ENCODE measurements at regions not wholly inside any gene's neighbourhood (a gene's known extent, or its start where the extent isn't known, plus 50 kb on each side); places are given as distances from the start of the nearest gene placed in this dataset.
A peak's percentile ranks its signal among the peaks of the same experiment; 100 is the strongest.

DNA sequence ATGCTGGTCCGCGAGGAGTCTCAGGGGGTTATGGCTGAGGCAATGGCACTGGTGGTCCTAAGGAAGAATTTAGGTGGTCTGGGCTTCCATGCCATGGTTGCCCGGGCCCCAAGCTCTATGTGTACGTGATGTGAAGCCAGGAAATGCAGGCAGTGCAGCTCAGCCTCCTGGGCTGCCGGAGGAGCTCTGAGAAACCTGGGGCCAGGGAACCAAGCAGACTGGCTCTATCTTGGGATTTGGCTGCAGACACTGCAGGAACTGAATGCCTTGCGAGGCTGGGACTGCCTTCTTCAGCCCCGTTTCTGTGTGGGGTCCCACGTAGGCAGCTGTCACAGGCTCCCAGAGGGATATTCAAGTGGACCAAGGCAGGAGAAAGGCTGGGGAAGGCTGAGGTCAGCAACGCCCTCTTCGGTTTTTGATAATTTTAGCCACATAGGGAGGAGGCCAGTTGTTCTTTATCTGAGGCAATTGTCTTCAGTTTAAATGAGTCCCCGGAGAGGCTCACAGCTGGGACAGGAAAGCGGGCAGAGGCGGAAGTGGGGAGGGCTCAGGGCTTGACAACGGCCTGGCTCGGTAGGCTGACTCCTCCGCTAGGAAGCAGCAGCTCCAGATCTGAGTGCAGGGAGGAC lies 77.7 kb downstream of the RHOB start:
- no peak for DNase-seq

GRCh38 chr2:20525041-20526035 lies 78.5 kb downstream of the RHOB start:
- no peak for DNase-seq

GRCh38 chr2:20526160-20526559 lies 79.3 kb downstream of the RHOB start:
- DNase-seq, result no peak

DNA sequence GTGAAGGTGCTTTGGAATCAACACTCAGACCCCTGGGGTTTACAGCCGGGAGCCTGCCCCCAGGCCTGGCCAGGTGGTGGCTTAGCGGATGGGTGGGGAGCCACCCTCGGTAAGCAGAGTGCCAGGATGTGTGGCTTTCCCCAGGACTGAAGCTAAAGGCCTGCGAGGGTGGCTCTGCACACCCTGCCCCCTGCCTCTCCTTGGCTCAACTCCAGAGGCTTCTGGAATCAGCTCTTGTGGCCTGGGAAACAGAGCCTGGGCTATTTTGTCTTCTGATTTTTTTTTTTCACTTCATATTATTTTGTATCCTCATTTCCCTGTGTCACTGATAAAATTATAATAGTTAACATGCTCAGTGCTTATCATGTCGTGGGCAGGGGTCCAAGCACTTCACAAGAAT lies 79.8 kb downstream of the RHOB start:
- DNase-seq, result peak in 1 of 2 experiments; percentile 29

GRCh38 chr2:20528713-20529112 lies 81.8 kb downstream of the RHOB start:
- no peak for DNase-seq

GRCh38 chr2:20530520-20530919 lies 83.6 kb downstream of the RHOB start:
- DNase-seq, result no peak

GRCh38 chr2:20531633-20532262 lies 84.9 kb downstream of the RHOB start:
- no peak for DNase-seq

DNA sequence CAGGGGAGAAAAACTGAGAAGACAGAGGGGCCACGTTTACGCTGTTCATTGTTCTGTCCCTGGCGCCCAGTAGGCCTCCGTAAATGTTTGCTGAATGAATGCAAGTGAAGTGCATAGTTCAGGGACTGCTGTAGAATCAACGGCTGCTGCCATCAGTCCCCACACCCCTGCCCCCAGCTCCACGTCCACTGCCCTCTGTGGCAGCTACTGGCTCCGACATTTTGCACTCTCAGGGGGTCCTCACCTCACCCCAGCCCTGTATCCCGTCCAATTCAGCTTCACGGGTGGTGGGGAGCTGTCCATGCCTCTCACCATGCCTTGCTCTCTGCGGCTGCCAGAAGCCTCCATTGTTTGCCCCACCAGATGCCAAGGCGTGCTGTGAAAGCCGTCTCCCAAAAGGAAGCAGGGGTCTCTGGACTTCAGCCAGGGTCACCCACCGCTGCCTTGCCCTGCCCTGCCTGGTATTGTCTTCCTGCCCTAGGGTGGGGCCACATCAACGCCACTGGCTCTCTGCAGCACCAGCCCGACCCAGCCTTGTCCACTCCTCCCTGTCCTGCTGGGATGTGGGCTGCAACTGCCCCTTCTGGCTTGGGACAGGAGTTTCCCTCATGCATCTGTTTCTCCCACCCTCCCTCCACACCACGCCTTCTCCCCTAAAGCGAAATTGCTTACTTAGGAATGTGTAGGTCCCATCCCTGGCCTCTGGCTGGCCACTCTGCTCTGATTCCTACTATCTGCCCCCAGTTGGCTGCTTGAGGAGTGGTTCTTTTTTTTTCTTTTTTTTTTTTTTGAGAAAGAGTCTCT lies 86.0 kb downstream of the RHOB start:
- DNase-seq, result no peak

DNA sequence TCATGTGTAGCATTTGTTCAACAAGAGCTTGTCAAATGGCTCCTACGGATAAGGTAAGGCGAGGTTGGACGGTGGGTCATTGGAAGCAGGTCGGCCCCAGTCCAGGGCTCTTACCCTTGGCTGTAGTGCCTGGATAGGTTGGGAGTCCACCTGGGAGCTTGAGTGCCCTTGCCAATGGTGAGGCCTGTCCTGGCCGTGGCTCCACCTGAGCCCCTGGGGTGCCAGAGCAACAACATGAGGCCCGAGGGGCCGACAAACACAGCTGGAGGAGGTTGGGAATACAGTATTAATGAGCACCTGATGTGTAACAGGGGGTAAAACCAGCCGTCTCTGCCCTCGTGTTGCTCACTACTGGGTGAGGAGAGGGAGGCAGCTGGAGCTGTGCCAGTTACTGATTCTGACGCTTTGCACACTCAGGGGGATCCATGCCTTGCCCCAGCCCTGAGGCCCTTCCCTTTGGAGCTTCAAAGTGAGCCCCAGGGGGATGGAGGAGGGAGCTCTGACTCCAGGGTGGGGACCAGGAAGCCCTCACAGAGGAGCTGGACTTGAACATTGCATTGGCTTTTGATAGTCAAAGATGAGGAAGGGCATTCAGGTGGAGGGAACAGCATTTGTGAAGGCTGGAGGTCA lies 87.2 kb downstream of the RHOB start:
- DNase-seq, result no peak

DNA sequence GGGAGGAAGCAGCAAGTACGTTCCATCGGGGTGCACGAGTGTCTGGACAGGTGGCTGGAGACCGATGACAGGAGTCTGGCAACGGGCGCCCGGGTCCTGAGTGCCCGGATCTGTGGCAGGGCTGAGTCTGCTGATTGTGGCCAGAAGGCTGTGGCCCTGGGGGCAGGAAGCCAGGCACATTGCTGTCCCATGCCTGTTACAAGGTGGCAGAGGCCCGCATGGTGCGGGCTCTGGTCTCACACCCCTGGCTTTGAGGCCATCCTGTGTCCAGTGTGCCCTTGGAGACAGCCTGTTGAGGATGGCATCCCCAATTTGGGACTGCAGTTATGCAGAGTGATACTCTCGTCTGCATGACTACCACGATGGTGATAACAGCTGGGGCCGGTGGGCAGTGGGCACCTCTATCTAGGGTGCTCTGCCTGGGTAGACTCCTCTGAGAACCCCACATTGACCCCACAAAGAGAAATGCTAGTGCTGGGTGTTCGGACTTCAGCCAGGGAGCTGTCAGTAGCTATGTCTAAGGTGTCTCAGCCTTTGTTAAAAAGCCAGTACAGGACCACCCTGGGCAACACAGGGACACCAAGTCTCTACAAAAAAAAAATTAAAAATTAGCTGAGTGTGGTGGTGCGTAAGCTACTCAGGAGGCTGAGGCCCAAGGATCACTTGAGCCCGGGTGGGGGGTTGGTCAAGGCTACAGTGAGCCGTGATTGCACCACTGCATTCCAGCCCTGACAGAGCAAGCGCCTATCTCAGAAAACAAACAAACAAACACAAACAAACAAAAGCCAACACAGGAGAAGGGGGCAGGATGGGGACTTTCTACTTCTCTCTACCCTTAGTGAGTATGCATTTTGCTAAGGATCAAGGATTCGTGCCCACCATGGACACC lies 88.3 kb downstream of the RHOB start:
- no peak for DNase-seq

- DNase-seq, result no peak
These were observed 89.9 kb downstream of the RHOB start for GRCh38 chr2:20536619-20537422.

DNA sequence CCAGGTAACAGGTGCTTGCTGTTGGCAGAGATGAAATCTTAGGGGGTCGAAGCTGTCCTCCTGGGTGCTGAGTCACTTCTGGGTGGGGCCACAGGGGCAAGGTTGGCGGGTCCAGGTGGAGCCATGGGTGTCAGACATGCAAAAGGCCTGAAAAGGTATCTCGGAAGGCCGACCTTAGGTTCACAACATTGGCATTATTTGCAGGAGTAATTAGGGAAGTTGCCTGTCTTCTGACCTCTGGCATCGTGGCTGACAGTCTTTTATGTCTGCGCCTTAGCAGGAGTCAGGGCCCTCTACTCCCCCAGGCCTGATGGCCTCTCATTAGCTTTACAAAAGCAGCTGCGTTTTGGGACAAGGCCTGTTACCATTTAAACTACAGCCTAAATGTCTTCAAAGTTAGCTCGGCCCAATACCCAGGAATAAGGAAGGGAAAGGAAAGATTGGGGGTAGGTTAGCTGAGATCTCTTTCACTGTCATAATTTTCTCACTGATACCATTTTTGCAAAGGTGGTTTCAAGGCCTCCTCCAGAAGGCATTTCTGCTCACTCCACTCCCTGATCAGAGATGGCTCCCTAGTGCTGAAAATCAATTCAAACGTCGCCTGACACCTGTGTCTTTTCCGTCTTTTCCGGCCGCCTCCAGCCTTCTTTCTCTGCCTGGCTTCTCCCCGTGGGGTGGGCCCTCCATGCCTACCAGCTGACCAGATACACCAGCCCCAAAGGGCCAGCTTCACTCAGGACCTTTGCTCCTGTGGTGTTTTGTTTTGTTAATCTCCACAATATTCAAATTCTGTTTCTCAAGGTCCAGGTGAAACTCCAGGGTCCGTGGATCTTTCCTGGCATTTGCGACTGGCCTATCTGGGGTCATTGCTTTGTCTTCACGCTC lies 90.8 kb downstream of the RHOB start:
- DNase-seq, result no peak

DNA sequence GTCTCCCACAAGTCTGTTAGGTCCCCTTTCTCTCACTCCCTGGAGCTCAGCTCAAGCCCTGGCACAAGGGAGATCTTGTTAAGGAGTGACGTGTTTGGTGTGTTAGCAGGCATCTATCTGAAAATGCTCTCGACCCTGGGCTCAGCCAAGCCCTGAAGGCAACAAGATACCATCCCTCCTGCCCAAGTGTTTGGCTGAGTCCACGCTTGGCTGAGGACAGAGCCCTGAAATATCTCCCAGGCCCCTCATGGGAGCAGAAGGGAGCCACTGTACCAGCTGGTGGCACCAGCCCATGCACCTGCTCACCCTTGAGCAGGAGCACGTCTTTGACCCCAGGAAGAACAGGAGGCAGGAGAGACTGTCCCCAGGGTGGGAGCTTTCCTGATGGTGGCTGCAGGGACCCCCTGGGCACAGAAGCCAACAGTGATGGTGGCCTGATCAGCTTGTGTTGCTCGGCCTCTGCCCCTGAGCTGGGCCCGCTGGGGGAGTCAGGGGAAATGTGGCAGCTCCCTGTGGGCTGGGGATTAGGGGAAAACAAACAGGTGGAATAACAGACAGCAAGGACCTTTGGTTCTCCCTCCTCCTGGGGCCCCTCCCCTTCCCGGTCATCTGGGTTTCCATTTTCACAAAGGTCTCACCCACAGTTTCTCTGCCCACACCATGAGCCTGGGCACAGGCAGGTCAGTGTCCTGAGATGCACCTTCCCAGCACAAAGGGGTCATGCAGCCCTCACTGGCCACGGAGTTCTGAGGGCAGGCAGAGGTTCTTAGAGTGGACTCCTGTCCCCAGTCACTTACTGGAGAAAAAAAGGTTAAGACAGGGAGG lies 91.6 kb downstream of the RHOB start:
- DNase-seq, result peak; percentile 29 to 55

DNA sequence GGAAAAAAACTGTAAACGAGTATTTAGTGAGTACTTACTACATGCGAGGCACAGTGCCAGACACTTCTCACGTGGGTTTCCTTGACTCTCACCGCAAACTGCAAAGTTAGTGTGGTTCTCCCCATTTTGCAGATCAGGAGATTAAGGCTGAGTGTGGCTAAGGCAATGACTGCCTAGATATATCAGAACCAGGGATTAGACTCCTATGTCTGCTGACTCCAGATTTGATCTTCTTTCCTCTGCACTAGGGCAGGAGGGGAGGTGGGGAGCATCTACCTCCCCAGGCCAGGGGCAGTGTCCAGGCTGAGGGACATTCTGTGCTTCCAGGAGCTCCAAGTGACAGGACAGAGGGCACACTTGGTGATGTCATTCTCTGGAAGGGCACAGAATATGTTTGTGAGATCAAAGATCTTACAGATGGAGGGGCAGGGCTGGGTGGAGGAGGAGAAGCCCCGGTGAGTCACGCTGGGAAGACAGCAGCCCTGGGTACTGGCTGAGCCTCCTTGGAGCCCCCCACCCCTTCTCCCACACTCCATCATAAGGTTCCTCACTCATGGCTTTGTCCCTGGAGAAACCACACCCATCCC lies 92.4 kb downstream of the RHOB start:
- no peak for DNase-seq

DNA sequence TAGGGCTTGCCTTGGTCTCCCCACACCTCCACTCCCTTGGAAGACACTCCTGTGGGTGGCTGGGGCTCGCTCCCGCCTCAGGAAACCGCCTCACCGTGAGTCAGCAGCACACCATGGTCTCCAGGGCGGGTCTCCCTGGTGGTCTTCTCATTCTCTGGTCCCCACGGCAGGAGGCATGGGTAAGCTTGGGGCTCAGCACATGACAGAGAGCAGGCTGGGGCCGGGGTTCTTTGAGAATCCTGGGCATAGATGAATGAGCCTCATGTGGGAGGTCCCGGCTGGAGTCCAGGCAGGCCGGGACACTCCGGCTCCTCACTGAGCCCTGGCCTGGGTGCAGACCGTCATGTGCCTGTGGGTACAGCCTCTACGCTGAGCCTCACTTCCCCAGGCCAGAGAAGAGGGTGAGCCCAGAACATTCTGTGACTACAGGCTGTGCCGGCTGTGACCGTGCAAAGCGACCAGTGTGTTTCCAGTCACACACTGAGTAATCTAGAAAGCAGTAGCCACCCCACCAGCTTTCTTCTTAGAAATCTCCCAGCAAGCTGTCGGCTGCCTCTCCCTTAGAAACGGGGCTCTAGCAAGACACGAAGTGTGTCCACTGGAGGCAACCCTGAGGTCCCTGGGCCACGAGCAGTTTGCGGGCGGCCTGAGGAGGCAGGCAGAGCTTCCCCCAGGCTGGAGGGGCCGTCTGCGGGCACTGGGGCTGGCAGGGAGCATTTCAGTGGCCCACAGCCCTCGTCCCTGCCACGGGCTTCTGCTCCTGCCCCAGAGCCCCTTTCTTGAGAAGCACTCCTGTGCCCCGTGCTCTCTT lies 93.1 kb downstream of the RHOB start:
- DNase-seq, result no peak

DNA sequence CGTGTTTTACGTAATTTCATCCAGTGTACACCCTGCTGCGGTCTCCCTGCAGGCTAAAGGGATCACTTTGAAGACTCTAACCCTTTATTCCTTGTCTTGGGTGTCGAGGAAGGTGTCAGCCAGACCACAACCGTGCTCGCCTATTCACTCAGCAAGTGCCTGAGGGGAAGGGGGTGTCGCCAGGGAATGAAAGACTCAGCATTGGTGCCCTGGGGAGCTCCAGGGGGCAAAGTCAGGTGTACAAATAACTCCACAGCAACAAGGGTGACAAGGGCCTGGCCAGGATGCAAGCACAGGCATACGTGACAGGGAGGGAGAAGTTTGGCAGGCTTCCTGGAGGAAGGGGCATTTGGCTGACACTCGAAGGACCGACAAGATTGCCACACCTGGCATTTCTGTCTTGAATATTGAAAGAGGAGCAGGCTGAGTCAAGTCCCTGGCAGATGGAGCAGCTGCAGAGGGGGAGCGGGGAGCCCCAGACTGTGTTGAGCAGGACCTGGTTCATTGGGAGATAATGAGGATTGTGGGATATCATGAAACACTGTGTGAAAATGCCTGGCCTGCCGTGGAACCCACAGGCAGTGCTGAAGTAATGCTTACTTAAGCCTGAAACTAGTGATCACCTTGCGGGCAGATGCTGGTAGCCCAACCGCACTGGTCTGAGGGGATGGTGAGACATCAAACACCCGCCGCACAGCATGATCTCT lies 93.9 kb downstream of the RHOB start:
- DNase-seq, result no peak

DNA sequence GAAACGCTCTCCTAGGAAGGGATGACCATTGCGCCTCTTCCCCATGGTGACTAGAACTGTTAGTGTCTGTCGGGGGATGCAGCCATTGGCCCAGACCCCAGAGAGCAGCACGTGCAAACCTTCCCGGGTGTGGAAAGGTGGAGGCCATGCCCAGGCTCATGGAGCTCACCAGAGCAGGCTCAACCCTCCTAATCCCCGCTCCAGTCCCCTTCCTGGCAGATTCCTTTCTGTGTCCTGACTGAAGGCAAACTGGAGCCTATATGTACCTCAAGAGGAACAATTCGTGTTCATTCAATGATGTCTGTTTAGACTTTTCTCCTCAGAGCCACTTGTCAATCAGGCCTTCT lies 94.4 kb downstream of the RHOB start:
- no peak for DNase-seq
